Heart right ventricle (tissue), 16 donors: ENCODE measurements at regions not wholly inside any gene's neighbourhood (a gene's known extent, or its start where the extent isn't known, plus 50 kb on each side); places are given as distances from the start of the nearest gene placed in this dataset.
"Not testable (repeated sequence)": the region's sequence is repeated elsewhere in the genome, so short reads cannot be mapped to it uniquely, and the experiment has no call there.

Experiments
- ATAC-seq, 8 donors: fragments of 200-7000 bp; cut with Tn5 transposase; one replicate each; pipeline ENCODE4 v1.9.1; 2020; ENCODE audit warnings: mild to moderate bottlenecking in 8 of 8, moderate library complexity in 8 of 8, moderate number of reproducible peaks in 1 of 8
- DNase-seq, 2 donors: peaks; one replicate each; pipeline ENCODE4 v3.0.0-alpha.2; 2020
- H3K27ac ChIP-seq, 10 donors: fragments of 200-600 bp; sonication (generic) in 2 of 10; one replicate each; pipeline versions ENCODE4 v1.5.0 to v1.8.0; 2020 to 2022; ENCODE audit warnings: mild to moderate bottlenecking in 3 of 10
- H3K27me3 ChIP-seq, 7 donors: fragments of 200-600 bp; one replicate each; pipeline ENCODE4 v1.8.0; 2021 to 2022; ENCODE audit warnings: mild to moderate bottlenecking in 2 of 7
- H3K36me3 ChIP-seq, 9 donors: fragments of 200-600 bp; sonication (generic) in 1 of 9; one replicate each; pipeline versions ENCODE4 v1.5.0 to v1.8.0; 2020 to 2022; ENCODE audit warnings: mild to moderate bottlenecking in 2 of 9
- H3K4me1 ChIP-seq, 9 donors: fragments of 200-600 bp; sonication (generic) in 1 of 9; one replicate each; pipeline versions ENCODE4 v1.5.0 to v1.8.0; 2020 to 2022; ENCODE audit warnings: mild to moderate bottlenecking in 4 of 9
- H3K4me3 ChIP-seq, 10 donors: fragments of 200-600 bp; sonication (generic) in 2 of 10; one replicate each; pipeline versions ENCODE4 v1.5.0 to v1.8.0; 2020 to 2022; ENCODE audit warnings: mild to moderate bottlenecking in 7 of 10, moderate library complexity in 2 of 10
- H3K9me3 ChIP-seq, 11 donors: fragments of 200-600 bp in 10 of 11; sonication (generic) in 2 of 11; one replicate each; pipeline versions ENCODE4 v1.5.0 to v1.8.0; 2013 to 2022; ENCODE audit warnings: mild to moderate bottlenecking in 2 of 11, control low read depth in 1 of 11, moderate library complexity in 1 of 11
- WGBS, 2 donors: extraction: QIAGEN DNeasy Blood & Tissue Kit; methylation state at CpG; one replicate each; pipeline ENCODE4 v1.1.7; 2013; ENCODE audit warnings: inconsistent platforms in 1 of 2; 5-methylcytosine and 5-hydroxymethylcytosine counted together
- intact Hi-C, 10 donors: fragments of 100-400 bp; cut with DNase I; formaldehyde crosslinking; loops; one replicate each; pipeline versions ENCODE4 v1.11.1 to v1.14.2; 2022
- TF ChIP-seq, protein P1 (sequence below), 9 donors: fragments of 200-600 bp; sonication (generic) in 2 of 9; IDR thresholded peaks; one replicate each; pipeline versions ENCODE4 v1.5.0 to v1.8.0; 2021 to 2022; ENCODE audit warnings: antibody characterized with exemption in 9 of 9, mild to moderate bottlenecking in 5 of 9, moderate library complexity in 1 of 9
- donor health status: Arrhythmogenic right ventricular cardiomyopathy.
- donor health status: ischemic (EF 13 %, LVEDD 7.1; RV severe dilation, severe dysfunction).
- donor health status: healthy with polysubstance abuse.
- donor health status: DM: no; HTN: yes; CAD: no.
- donor health status: DM: no; HTN: no; CAD: no.
- donor health status: ischemic (EF 25% LVEDD 6.9; RV normal size, moderate dysfunction).
- donor health status: ischemic (EF 25% LVEDD 5.7; RV mildly dilated, moderate dysfunction).
- donor health status: healthy.
- donor health status: DM: yes; HTN: yes; CAD: no.
- donor health status: Ischemic cardiomyopathy.
- donor health status: ischemic (EF 35%, LVEDD 5.7; RV mildly dilated, moderate dysfunction).
- donor health status: nonischemic (EF 11% LVEDD 7.7; RV severe dilation, severe dysfunction).
- donor health status: DM: yes; HTN: yes; CAD: no.
- donor health status: PGD.
- donor health status: ischemic (EF 29% LVEDD 5.4; RV normal size, mild dysfunction).
- donor health status: nonischemic (EF 23%, LVEDD 6.1; RV moderate dilation, normal function).

DNA sequence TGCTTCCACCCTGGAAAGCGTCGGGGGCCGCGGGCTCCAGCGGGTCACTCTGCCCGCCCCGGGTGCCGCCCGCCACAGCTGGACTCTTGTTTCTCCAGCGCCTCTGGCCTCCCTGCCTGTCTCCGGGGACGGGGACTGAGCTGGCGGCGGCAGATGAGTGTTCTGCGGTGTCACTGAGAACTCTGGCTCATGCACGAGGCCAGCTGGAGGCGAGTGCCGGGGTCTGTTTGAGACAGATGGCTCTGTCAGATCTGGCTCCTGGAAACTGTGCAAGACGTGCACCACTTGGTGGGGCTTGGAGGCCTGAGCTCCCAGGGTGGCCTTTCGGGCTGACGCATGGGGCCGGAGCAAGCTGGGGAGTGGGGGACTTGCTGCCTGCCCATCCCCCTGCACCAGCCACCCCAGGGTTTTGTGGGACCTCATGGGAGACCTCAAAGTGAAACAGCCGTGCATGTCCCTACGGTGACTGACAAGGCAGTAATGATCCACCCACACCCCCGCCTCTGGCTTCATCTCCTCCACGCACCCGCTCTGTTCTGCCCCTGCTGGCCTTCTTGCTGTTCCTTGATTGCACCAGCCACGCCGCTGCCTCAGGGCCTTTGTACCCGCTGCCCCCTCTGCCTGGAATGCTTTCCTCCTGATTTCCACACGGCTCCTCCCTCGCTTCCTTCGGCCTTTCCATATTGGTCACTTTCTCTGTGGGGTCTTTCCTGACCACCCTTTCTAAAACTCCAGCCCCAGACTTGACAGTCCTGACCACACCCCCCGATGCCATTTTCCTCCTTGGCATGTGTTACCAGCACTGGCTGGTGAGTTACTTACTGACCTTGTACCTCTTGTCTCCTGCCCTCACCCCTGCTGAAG, 174.9 kb upstream of the CIBAR2 start:
- Histone ChIP-seq H3K9me3 (no peaks in the 10 kb centered on the region), H3K27ac (peak overlapping the region in 6 of 10 donors; percentile 35 to 71 (median 48)), H3K36me3 (no peaks in the 10 kb centered on the region), H3K27me3 (no peaks in the 10 kb centered on the region), H3K4me1 (peaks cover 7 to 40% (median 32%) of the 10 kb centered on the region in 9 donors), H3K4me3 (peak overlapping the region in 4 of 10 donors; percentile 3 to 24 (median 14))
- TF ChIP-seq, protein P1, sequence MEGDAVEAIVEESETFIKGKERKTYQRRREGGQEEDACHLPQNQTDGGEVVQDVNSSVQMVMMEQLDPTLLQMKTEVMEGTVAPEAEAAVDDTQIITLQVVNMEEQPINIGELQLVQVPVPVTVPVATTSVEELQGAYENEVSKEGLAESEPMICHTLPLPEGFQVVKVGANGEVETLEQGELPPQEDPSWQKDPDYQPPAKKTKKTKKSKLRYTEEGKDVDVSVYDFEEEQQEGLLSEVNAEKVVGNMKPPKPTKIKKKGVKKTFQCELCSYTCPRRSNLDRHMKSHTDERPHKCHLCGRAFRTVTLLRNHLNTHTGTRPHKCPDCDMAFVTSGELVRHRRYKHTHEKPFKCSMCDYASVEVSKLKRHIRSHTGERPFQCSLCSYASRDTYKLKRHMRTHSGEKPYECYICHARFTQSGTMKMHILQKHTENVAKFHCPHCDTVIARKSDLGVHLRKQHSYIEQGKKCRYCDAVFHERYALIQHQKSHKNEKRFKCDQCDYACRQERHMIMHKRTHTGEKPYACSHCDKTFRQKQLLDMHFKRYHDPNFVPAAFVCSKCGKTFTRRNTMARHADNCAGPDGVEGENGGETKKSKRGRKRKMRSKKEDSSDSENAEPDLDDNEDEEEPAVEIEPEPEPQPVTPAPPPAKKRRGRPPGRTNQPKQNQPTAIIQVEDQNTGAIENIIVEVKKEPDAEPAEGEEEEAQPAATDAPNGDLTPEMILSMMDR (IDR thresholded peaks at IDR 0.05): no peak
- ATAC-seq (peak in 7 of 8 donors; percentile 17 to 50 (median 19)), DNase-seq (peak in 1 of 2 donors; percentile 69)
- whole genome bisulfite sequencing, 2 donors: 66 to 71% methylated on average over 34 of the region's 34 CpGs
- intact Hi-C loops: no loop called here

DNA sequence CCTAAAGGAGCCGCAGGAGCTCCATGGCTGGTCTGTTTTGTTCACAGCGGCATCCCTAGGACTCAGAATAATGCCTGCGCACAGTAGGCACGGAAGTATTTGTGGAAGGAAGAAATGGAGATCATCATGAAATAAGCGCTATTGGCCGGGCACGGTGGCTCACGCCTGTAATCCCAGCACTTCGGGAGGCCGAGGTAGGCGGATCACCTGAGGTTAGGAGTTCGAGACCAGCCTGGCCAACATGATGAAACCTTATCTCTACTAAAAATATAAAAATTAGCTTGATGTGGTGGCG, 175.5 kb upstream of the CIBAR2 start:
- WGBS, 2 donors: 97% methylated on average over 13 of the region's 13 CpGs
- H3K4me1 ChIP-seq: peaks cover 7 to 40% (median 32%) of the 10 kb centered on the region in 9 donors
- H3K4me3 ChIP-seq, H3K27ac ChIP-seq, DNase-seq, ATAC-seq, H3K9me3 ChIP-seq, H3K36me3 ChIP-seq, intact Hi-C loops, H3K27me3 ChIP-seq: not testable (repeated sequence)

DNA sequence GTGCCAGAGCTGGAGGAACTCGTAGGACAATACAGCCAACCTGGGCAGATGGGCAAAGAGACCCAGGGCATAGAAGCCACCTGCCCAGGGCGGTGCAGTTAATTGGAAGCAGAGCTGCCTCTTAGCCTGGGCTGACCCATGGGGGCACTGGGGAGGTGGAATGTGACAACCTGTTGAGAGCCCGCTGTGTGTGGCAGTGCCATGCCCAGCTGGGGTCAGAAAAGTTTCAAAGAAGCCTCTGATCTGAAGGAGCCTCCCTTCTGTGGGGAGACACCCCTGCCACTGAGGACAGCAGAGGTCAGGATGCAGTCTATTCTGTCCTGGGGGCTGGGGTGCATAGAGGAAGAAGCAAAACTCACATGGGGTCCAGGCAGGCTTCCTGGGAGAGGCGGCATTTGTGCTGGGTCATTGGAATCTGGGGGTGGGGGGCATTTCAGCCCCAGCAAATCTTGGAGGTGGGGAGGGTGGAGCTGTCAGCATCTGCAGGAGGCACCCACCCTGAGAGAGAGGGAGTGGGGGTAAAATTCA, 176.1 kb upstream of the CIBAR2 start:
- H3K27me3 ChIP-seq: no peaks in the 10 kb centered on the region
- TF ChIP-seq, protein P1 (IDR thresholded peaks at IDR 0.05): no peak
- intact Hi-C loops: no loop called here
- H3K27ac ChIP-seq: no peak overlapping the region
- no peaks in the 10 kb centered on the region for H3K9me3 ChIP-seq
- H3K36me3 ChIP-seq: no peaks in the 10 kb centered on the region
- ATAC-seq (no peak), DNase-seq (no peak)
- H3K4me3 ChIP-seq: no peak overlapping the region
- WGBS, 2 donors: 95 to 99% methylated on average over 4 of the region's 4 CpGs
- peaks cover 7 to 40% (median 32%) of the 10 kb centered on the region in 9 donors for H3K4me1 ChIP-seq

DNA sequence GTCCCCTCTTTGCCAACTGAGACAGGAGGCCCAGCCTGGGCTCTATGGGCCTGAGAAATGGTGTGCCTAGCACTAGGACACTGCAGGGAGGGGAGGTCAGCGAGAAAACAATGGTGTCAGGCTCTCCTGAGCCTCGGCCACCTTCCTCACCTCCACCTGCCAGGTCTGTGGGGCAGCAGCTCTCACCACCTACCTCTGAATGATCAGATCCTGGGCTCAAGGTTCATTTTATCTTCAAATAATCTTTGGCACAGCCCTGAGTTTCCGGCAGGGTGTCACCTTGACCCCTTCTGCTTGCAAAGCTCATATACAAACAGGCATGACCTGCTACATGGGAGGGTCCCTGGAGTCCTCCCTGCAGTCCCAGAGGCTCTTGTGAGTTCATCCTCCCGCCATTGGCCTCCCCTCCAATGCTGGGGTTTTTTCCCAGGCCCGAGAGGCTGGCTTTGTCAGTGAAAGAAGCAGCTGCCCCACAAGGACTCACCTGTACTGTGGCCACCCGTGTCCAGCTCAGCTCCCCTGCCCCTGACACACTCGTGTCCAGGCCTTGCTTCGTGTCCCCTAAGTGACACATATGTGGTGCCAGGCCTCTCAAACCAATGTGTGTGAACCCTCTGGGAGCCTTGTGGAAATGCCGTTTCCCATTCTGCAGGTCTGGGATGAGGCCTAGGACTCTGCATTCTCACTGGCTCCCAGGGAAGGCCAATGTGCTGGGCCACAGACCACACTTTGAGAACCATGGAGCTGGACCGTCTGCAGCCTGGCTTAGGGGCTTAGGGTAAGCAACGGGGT, 176.8 kb upstream of the CIBAR2 start:
- intact Hi-C loops: no loop called here
- H3K27me3 ChIP-seq: no peaks in the 10 kb centered on the region
- TF ChIP-seq, protein P1 (IDR thresholded peaks at IDR 0.05): no peak
- no peaks in the 10 kb centered on the region for H3K36me3 ChIP-seq
- no peak overlapping the region for H3K4me3 ChIP-seq
- H3K4me1 ChIP-seq: peaks cover 7 to 43% (median 35%) of the 10 kb centered on the region in 9 donors
- H3K27ac ChIP-seq: no peak overlapping the region
- DNase-seq: no peak
- no peak for ATAC-seq
- 96 to 97% methylated on average over 11 of the region's 11 CpGs for WGBS, 2 donors
- no peaks in the 10 kb centered on the region for H3K9me3 ChIP-seq
